Esophagus muscularis mucosa (tissue), 4 donors: ENCODE measurements at regions not wholly inside any gene's neighbourhood (a gene's known extent, or its start where the extent isn't known, plus 50 kb on each side); places are given as distances from the start of the nearest gene placed in this dataset.

Experiments used
- CTCF ChIP-seq, 3 experiments: fragments of 200-600 bp in 2 of 3; fragments of 450-650 bp in 1 of 3; sonication (generic) in 2 of 3; IDR thresholded peaks; one replicate each; pipeline ENCODE4 v1.5.1; 2017 to 2019; ENCODE audit warnings: antibody characterized with exemption in 3 of 3, mild to moderate bottlenecking in 2 of 3, moderate library complexity in 1 of 3
- EP300 ChIP-seq: sonication (generic); formaldehyde crosslinking; IDR thresholded peaks from one replicate; pipeline ENCODE4 v1.6.1; 2017; ENCODE audit warnings: antibody characterized with exemption
- POLR2A ChIP-seq: fragments of 450-650 bp; IDR thresholded peaks from one replicate; pipeline ENCODE4 v1.6.1; 2017; ENCODE audit warnings: antibody characterized with exemption, moderate library complexity, mild to moderate bottlenecking, low read depth
- POLR2AphosphoS5 ChIP-seq, 2 donors: sonication (generic); formaldehyde crosslinking; IDR thresholded peaks; one replicate each; pipeline ENCODE4 v1.6.1; 2017; ENCODE audit warnings: antibody characterized with exemption in 2 of 2

GRCh38 chr9:36487482-36488388 is 85.0 kb upstream of the MELK start:
- TF ChIP-seq POLR2A (no peak), EP300 (no peak), CTCF (IDR thresholded peaks at IDR 0.05) (peak in 2 of 3 experiments; percentile 9 to 16), POLR2AphosphoS5 (IDR thresholded peaks at IDR 0.05) (peak; percentile 33 to 83)
